HL-60 (cell line): ENCODE measurements at regions not wholly inside any gene's neighbourhood (a gene's known extent, or its start where the extent isn't known, plus 50 kb on each side); places are given as distances from the start of the nearest gene placed in this dataset.

Experiments
- DNase-seq, 2 experiments: peaks; one replicate each; pipeline ENCODE4 v3.0.0-alpha.2; 2010 to 2020; ENCODE audit warnings: low read depth in 1 of 2, low spot score in 1 of 2
- H3K27ac ChIP-seq: fragments of 250-450 bp; sonication (Bioruptor Pico); replicated peaks from 2 replicates; pipeline ENCODE4 v1.5.1; 2020; ENCODE audit warnings: mild to moderate bottlenecking, moderate library complexity
- H3K27me3 ChIP-seq: fragments of 250-450 bp; sonication (Bioruptor Pico); 2 replicates; pipeline ENCODE4 v1.5.1; 2021; ENCODE audit warnings: mild to moderate bottlenecking, moderate library complexity; ENCODE audit not compliant: insufficient read depth, poor library complexity, severe bottlenecking
- H3K4me3 ChIP-seq: replicated peaks from 2 replicates; pipeline ENCODE4 v1.5.1; 2011; ENCODE audit warnings: mild to moderate bottlenecking, control low read depth, low read length; ENCODE audit not compliant: insufficient read depth
- GABPA ChIP-seq: IDR thresholded peaks from 2 replicates; pipeline ENCODE4 v1.6.1; 2012; ENCODE audit warnings: low read depth
- POLR2AphosphoS5 ChIP-seq: IDR thresholded peaks from 2 replicates; pipeline ENCODE4 v1.6.1; 2012; ENCODE audit warnings: low read depth
- SPI1 ChIP-seq: IDR thresholded peaks from 2 replicates; pipeline ENCODE4 v1.6.1; 2012; ENCODE audit warnings: low read depth, mild to moderate bottlenecking, borderline replicate concordance
- TF ChIP-seq, protein P1 (sequence below): IDR thresholded peaks from 2 replicates; pipeline ENCODE4 v1.6.1; 2012; ENCODE audit warnings: low read depth; ENCODE audit not compliant: insufficient replicate concordance
- TF ChIP-seq, protein P2 (sequence below): IDR thresholded peaks from one replicate; pipeline ENCODE4 v1.5.1; 2011; ENCODE audit warnings: low read length, control low read depth, inconsistent platforms; ENCODE audit not compliant: insufficient read depth

DNA sequence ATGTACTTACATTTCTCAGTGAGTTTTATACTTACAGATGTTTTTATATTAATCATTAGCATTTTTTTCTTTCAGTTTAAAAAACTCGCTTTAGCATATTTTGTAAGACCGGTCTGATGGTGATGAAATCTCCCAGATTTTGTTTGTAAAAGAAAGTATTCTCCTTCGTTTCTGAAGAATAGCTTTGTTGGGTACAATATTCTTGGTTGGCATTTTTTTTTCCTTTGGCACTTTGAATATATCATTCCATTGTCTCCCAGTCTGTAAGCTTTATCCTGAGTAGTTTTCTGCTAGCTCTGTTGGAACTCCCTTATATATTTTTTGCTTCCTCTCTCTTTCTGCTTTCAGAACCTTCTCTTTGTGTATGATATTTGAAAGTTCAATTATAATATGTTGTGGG, 412.6 kb downstream of the RASEF start:
- no peak overlapping the region for H3K27ac ChIP-seq
- H3K27me3 ChIP-seq, result no peaks in the 10 kb centered on the region
- TF ChIP-seq, protein P1, sequence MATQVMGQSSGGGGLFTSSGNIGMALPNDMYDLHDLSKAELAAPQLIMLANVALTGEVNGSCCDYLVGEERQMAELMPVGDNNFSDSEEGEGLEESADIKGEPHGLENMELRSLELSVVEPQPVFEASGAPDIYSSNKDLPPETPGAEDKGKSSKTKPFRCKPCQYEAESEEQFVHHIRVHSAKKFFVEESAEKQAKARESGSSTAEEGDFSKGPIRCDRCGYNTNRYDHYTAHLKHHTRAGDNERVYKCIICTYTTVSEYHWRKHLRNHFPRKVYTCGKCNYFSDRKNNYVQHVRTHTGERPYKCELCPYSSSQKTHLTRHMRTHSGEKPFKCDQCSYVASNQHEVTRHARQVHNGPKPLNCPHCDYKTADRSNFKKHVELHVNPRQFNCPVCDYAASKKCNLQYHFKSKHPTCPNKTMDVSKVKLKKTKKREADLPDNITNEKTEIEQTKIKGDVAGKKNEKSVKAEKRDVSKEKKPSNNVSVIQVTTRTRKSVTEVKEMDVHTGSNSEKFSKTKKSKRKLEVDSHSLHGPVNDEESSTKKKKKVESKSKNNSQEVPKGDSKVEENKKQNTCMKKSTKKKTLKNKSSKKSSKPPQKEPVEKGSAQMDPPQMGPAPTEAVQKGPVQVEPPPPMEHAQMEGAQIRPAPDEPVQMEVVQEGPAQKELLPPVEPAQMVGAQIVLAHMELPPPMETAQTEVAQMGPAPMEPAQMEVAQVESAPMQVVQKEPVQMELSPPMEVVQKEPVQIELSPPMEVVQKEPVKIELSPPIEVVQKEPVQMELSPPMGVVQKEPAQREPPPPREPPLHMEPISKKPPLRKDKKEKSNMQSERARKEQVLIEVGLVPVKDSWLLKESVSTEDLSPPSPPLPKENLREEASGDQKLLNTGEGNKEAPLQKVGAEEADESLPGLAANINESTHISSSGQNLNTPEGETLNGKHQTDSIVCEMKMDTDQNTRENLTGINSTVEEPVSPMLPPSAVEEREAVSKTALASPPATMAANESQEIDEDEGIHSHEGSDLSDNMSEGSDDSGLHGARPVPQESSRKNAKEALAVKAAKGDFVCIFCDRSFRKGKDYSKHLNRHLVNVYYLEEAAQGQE, result no peak
- no peak for DNase-seq
- no peak overlapping the region for H3K4me3 ChIP-seq

DNA sequence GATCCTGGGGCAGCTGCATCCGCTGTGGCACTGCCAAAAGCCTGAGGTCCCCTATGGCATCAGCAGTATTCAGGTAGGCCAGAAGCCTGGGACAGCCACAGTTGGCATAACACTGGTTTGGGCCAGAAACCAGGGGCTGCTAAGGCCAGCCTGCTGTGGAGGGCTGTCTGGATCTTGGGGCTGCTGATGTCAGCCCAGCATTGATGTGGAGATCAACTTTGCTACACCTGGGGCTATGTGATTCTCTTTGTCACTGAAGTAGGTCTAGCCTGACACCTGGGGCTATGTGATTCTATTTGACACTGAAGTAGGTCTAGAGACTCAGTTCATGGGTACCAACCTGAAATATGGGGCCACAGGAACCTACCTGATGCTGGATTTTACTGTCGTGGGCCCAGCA, 411.5 kb downstream of the RASEF start:
- DNase-seq, result no peak
- H3K27me3 ChIP-seq, result no peaks in the 10 kb centered on the region
- TF ChIP-seq, protein P1, result no peak
- TF ChIP-seq POLR2AphosphoS5 (no peak), SPI1 (no peak), GABPA (no peak)
- TF ChIP-seq, protein P2, sequence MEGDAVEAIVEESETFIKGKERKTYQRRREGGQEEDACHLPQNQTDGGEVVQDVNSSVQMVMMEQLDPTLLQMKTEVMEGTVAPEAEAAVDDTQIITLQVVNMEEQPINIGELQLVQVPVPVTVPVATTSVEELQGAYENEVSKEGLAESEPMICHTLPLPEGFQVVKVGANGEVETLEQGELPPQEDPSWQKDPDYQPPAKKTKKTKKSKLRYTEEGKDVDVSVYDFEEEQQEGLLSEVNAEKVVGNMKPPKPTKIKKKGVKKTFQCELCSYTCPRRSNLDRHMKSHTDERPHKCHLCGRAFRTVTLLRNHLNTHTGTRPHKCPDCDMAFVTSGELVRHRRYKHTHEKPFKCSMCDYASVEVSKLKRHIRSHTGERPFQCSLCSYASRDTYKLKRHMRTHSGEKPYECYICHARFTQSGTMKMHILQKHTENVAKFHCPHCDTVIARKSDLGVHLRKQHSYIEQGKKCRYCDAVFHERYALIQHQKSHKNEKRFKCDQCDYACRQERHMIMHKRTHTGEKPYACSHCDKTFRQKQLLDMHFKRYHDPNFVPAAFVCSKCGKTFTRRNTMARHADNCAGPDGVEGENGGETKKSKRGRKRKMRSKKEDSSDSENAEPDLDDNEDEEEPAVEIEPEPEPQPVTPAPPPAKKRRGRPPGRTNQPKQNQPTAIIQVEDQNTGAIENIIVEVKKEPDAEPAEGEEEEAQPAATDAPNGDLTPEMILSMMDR, result no peak
- H3K27ac ChIP-seq, result no peak overlapping the region
- H3K4me3 ChIP-seq, result no peak overlapping the region

DNA sequence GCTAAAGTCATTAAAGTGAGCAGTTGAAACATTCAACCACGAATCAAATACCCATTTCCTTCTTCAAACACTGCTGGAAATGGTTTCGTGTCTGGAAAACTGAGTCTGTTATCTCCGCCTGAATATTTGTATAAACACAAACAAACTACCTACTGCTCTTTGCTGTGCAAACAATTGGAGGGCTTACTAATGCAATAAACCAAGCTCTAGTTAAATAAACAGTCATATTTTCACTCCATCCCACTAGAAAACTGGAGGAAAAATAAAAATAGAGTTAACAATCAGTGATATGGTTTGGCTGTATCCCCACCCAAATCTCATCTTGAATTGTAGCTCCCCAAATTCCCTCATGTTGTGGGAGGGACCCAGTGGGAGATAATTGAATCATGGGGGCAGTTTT, 397.6 kb downstream of the RASEF start:
- no peak overlapping the region for H3K27ac ChIP-seq
- H3K4me3 ChIP-seq, result no peak overlapping the region
- no peaks in the 10 kb centered on the region for H3K27me3 ChIP-seq
- no peak for DNase-seq
- TF ChIP-seq GABPA (no peak), POLR2AphosphoS5 (no peak), SPI1 (no peak)
- TF ChIP-seq, protein P1, result no peak
- TF ChIP-seq, protein P2, result no peak

DNA sequence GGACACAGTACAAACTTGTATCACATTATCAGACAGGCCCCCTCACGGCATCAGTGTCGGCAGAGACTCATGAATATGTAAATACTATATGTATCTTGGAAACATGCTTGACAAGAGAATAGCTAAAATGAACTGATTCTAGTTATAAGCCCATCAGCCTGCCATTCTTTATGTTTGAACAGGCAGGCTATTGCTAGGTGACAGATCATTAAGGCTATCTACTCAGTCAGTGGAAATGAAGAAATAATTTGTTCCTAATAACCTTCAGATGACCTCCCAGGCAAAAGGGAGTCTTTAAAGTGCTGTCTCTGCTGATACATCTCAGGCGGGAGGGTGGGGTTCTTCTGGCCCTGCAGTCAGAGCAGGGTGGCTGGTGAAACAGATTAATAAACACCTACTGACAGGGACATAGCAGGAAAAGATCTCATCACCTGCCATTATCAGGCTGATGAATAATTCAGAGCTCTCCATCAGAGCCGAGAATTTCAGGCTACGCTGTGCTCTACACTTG, 394.2 kb downstream of the RASEF start:
- DNase-seq, result no peak
- no peaks in the 10 kb centered on the region for H3K27me3 ChIP-seq
- no peak overlapping the region for H3K4me3 ChIP-seq
- no peak overlapping the region for H3K27ac ChIP-seq
- TF ChIP-seq SPI1 (no peak), GABPA (no peak), POLR2AphosphoS5 (no peak)
- TF ChIP-seq, protein P2, result no peak
- TF ChIP-seq, protein P1, result no peak
